ENCODE measurements at regions not wholly inside any gene's neighbourhood (a gene's known extent, or its start where the extent isn't known, plus 50 kb on each side); places are given as distances from the start of the nearest gene placed in this dataset.

GRCh38 chr11:126132319-126132718 lies 69.7 kb upstream of the CDON start:
- ATAC-seq (peak; percentile 63), DNase-seq (ENCODE audit: low spot score) (no peak)
- no peak overlapping the region for H3K27ac Mint-ChIP-seq
- peaks cover 56% of the 10 kb centered on the region for H3K4me1 Mint-ChIP-seq
- no peaks in the 10 kb centered on the region for H3K9me2 ChIP-seq (ENCODE audit: insufficient read depth)
- no peaks in the 10 kb centered on the region for H3K79me2 ChIP-seq (replicated peaks; ENCODE audit: insufficient read depth)
- H3K36me3 Mint-ChIP-seq (ENCODE audit: low read depth), result no peaks in the 10 kb centered on the region
- H4K20me1 ChIP-seq (replicated peaks; ENCODE audit: insufficient read depth), result no peaks in the 10 kb centered on the region
- H3K9me3 Mint-ChIP-seq, result no peaks in the 10 kb centered on the region
- no peak overlapping the region for H3K4me3 ChIP-seq
- H3K27me3 ChIP-seq (ENCODE audit: insufficient read depth), result no peaks in the 10 kb centered on the region
- H3K4me2 ChIP-seq, result no peak overlapping the region
- no peaks in the 10 kb centered on the region for H3K36me3 ChIP-seq (ENCODE audit: insufficient read depth)
- TF ChIP-seq, protein P1, sequence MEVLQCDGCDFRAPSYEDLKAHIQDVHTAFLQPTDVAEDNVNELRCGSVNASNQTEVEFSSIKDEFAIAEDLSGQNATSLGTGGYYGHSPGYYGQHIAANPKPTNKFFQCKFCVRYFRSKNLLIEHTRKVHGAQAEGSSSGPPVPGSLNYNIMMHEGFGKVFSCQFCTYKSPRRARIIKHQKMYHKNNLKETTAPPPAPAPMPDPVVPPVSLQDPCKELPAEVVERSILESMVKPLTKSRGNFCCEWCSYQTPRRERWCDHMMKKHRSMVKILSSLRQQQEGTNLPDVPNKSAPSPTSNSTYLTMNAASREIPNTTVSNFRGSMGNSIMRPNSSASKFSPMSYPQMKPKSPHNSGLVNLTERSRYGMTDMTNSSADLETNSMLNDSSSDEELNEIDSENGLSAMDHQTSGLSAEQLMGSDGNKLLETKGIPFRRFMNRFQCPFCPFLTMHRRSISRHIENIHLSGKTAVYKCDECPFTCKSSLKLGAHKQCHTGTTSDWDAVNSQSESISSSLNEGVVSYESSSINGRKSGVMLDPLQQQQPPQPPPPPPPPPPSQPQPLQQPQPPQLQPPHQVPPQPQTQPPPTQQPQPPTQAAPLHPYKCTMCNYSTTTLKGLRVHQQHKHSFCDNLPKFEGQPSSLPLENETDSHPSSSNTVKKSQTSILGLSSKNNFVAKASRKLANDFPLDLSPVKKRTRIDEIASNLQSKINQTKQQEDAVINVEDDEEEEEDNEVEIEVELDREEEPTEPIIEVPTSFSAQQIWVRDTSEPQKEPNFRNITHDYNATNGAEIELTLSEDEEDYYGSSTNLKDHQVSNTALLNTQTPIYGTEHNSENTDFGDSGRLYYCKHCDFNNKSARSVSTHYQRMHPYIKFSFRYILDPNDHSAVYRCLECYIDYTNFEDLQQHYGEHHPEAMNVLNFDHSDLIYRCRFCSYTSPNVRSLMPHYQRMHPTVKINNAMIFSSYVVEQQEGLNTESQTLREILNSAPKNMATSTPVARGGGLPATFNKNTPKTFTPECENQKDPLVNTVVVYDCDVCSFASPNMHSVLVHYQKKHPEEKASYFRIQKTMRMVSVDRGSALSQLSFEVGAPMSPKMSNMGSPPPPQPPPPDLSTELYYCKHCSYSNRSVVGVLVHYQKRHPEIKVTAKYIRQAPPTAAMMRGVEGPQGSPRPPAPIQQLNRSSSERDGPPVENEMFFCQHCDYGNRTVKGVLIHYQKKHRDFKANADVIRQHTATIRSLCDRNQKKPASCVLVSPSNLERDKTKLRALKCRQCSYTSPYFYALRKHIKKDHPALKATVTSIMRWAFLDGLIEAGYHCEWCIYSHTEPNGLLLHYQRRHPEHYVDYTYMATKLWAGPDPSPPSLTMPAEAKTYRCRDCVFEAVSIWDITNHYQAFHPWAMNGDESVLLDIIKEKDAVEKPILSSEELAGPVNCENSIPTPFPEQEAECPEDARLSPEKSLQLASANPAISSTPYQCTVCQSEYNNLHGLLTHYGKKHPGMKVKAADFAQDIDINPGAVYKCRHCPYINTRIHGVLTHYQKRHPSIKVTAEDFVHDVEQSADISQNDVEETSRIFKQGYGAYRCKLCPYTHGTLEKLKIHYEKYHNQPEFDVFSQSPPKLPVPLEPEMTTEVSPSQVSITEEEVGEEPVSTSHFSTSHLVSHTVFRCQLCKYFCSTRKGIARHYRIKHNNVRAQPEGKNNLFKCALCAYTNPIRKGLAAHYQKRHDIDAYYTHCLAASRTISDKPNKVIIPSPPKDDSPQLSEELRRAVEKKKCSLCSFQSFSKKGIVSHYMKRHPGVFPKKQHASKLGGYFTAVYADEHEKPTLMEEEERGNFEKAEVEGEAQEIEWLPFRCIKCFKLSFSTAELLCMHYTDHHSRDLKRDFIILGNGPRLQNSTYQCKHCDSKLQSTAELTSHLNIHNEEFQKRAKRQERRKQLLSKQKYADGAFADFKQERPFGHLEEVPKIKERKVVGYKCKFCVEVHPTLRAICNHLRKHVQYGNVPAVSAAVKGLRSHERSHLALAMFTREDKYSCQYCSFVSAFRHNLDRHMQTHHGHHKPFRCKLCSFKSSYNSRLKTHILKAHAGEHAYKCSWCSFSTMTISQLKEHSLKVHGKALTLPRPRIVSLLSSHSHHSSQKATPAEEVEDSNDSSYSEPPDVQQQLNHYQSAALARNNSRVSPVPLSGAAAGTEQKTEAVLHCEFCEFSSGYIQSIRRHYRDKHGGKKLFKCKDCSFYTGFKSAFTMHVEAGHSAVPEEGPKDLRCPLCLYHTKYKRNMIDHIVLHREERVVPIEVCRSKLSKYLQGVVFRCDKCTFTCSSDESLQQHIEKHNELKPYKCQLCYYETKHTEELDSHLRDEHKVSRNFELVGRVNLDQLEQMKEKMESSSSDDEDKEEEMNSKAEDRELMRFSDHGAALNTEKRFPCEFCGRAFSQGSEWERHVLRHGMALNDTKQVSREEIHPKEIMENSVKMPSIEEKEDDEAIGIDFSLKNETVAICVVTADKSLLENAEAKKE (CRISPR knock-in tag; IDR thresholded peaks at IDR 0.05), result no peak
- TF ChIP-seq EZH2phosphoT487 (IDR thresholded peaks at IDR 0.05; ENCODE audit: unreplicated experiment) (no peak), POLR2AphosphoS5 (IDR thresholded peaks at IDR 0.05; ENCODE audit: low read depth) (no peak), ZNF114 (CRISPR knock-in tag; IDR thresholded peaks at IDR 0.05) (no peak), CTCF (conservative IDR thresholded peaks at IDR 0.05; ENCODE audit: low read depth in 2 of 2) (no peak), EZH2 (IDR thresholded peaks at IDR 0.05; ENCODE audit: low read depth, unreplicated experiment) (no peak), REST (IDR thresholded peaks at IDR 0.05; ENCODE audit: unreplicated experiment) (no peak), NANOG (IDR thresholded peaks at IDR 0.05; ENCODE audit: borderline replicate concordance) (no peak), CREB1 (CRISPR knock-in tag; IDR thresholded peaks at IDR 0.05; ENCODE audit: low read depth) (no peak), STAT1 (IDR thresholded peaks at IDR 0.05; ENCODE audit: unreplicated experiment) (no peak), ZNF331 (CRISPR knock-in tag; IDR thresholded peaks at IDR 0.05; ENCODE audit: low read depth) (no peak)
- TF ChIP-seq, protein P2, sequence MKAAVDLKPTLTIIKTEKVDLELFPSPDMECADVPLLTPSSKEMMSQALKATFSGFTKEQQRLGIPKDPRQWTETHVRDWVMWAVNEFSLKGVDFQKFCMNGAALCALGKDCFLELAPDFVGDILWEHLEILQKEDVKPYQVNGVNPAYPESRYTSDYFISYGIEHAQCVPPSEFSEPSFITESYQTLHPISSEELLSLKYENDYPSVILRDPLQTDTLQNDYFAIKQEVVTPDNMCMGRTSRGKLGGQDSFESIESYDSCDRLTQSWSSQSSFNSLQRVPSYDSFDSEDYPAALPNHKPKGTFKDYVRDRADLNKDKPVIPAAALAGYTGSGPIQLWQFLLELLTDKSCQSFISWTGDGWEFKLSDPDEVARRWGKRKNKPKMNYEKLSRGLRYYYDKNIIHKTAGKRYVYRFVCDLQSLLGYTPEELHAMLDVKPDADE (IDR thresholded peaks at IDR 0.05), result no peak
- peak overlapping the region; percentile 83; the same call in 1 of the 2 replicates for H2AFZ ChIP-seq
- peaks cover 18% of the 10 kb centered on the region for H3K4me1 ChIP-seq (ENCODE audit: insufficient read depth)
- H3K4me3 Mint-ChIP-seq, result no peak overlapping the region
- no peak overlapping the region for H3K27ac ChIP-seq (ENCODE audit: low read depth)
- 0 out of 2 replicates have a peak, but pooled peaks cover 2% of the 10 kb centered on the region for H3F3A ChIP-seq (replicated peaks; ENCODE audit: low read depth)
- peaks cover 12% of the 10 kb centered on the region for H3K27me3 Mint-ChIP-seq (ENCODE audit: insufficient read depth, low read depth, poor library complexity)
